Gastrocnemius medialis (tissue), 4 donors: ENCODE measurements at regions not wholly inside any gene's neighbourhood (a gene's known extent, or its start where the extent isn't known, plus 50 kb on each side); places are given as distances from the start of the nearest gene placed in this dataset.

ENCODE experiments used
- ATAC-seq, 2 donors: fragments of 150-250 bp; one replicate each; pipeline ENCODE4 v1.9.1; 2016
- DNase-seq, 2 donors: peaks; one replicate each; pipeline ENCODE4 v3.0.0-alpha.2; 2019
- H3K27ac ChIP-seq, 4 donors: fragments of 200-600 bp; sonication (generic); 1 replicate in 1 of 4; 2 replicates in 3 of 4; pipeline ENCODE4 v1.5.1; 2016 to 2018; ENCODE audit warnings: mild to moderate bottlenecking in 2 of 4, moderate library complexity in 1 of 4
- H3K27me3 ChIP-seq, 3 donors: fragments of 200-600 bp; sonication (generic) in 2 of 3; 1 replicate in 1 of 3; 2 replicates in 2 of 3; pipeline versions ENCODE4 v1.5.1 to v1.6.0; 2016 to 2019; ENCODE audit warnings: mild to moderate bottlenecking in 1 of 3, moderate library complexity in 1 of 3
- H3K36me3 ChIP-seq, 2 donors: fragments of 200-600 bp; sonication (generic) in 1 of 2; one replicate each; pipeline ENCODE4 v1.5.1; 2017 to 2018
- H3K4me1 ChIP-seq, 2 donors: fragments of 200-600 bp; sonication (generic) in 1 of 2; one replicate each; pipeline ENCODE4 v1.5.1; 2016 to 2017; ENCODE audit warnings: mild to moderate bottlenecking in 2 of 2
- H3K4me3 ChIP-seq, 4 donors: fragments of 200-600 bp; sonication (generic) in 3 of 4; 1 replicate in 1 of 4; 2 replicates in 3 of 4; pipeline ENCODE4 v1.5.1; 2016 to 2019; ENCODE audit warnings: mild to moderate bottlenecking in 2 of 4
- H3K9me3 ChIP-seq, 3 donors: fragments of 200-600 bp; sonication (generic) in 2 of 3; 1 replicate in 1 of 3; 2 replicates in 2 of 3; pipeline ENCODE4 v1.5.1; 2016 to 2019
- POLR2A ChIP-seq, 2 donors: fragments of 450-650 bp; IDR thresholded peaks; one replicate each; pipeline ENCODE4 v1.6.1; 2017; ENCODE audit warnings: antibody characterized with exemption in 2 of 2, mild to moderate bottlenecking in 2 of 2, moderate library complexity in 2 of 2
- in situ Hi-C, 4 donors: fragments of 200-750 bp; cut with MboI; loops; one replicate each; pipeline versions ENCODE4 v1.15.0 to v1.8.0; 2017; ENCODE audit warnings: low sequenced_read_pairs in 4 of 4
- intact Hi-C: fragments of 100-400 bp; cut with DNase I; formaldehyde crosslinking; loops from one replicate; pipeline ENCODE4 v1.15.1; 2023; ENCODE audit warnings: low total_unique reads
- TF ChIP-seq, protein P1 (sequence below), 5 experiments: fragments of 450-650 bp in 3 of 5; fragments of 200-600 bp in 2 of 5; sonication (generic) in 2 of 5; IDR thresholded peaks in 4 of 5; conservative IDR thresholded peaks in 1 of 5; 1 replicate in 4 of 5; 2 replicates in 1 of 5; pipeline ENCODE4 v1.5.1; 2016 to 2019; ENCODE audit warnings: antibody characterized with exemption in 5 of 5, mild to moderate bottlenecking in 3 of 5, moderate library complexity in 3 of 5

DNA sequence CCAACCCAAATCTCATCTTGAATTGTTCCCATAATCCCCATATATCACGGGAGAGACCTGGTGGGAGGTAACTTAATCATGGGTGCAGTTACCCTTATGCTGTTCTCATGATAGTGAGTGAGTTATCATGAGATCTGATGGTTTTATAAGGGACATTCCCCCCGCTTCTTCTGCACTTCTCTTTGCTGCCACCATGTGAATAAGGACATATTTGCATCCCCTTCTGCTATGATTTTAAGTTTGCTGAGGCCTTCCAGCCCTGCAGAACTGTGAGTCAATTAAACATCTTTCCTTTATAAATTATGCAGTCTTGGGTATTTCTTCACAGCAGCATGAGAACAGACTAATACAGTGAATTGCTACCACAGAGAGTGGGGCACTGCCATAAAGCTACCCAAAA, 179.1 kb downstream of the LRIG3 start:
- H3K27ac ChIP-seq: no peak overlapping the region
- H3K27me3 ChIP-seq: no peaks in the 10 kb centered on the region
- H3K36me3 ChIP-seq: no peaks in the 10 kb centered on the region
- no peaks in the 10 kb centered on the region for H3K9me3 ChIP-seq
- no peak overlapping the region for H3K4me3 ChIP-seq
- DNase-seq (no peak), ATAC-seq (no peak)
- TF ChIP-seq POLR2A (IDR thresholded peaks at IDR 0.05): no peak
- TF ChIP-seq, protein P1, sequence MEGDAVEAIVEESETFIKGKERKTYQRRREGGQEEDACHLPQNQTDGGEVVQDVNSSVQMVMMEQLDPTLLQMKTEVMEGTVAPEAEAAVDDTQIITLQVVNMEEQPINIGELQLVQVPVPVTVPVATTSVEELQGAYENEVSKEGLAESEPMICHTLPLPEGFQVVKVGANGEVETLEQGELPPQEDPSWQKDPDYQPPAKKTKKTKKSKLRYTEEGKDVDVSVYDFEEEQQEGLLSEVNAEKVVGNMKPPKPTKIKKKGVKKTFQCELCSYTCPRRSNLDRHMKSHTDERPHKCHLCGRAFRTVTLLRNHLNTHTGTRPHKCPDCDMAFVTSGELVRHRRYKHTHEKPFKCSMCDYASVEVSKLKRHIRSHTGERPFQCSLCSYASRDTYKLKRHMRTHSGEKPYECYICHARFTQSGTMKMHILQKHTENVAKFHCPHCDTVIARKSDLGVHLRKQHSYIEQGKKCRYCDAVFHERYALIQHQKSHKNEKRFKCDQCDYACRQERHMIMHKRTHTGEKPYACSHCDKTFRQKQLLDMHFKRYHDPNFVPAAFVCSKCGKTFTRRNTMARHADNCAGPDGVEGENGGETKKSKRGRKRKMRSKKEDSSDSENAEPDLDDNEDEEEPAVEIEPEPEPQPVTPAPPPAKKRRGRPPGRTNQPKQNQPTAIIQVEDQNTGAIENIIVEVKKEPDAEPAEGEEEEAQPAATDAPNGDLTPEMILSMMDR (IDR thresholded peaks at IDR 0.05 in 4 of 5, conservative IDR thresholded peaks at IDR 0.05 in 1 of 5): no peak
- intact Hi-C loops: no loop called here
- no peaks in the 10 kb centered on the region for H3K4me1 ChIP-seq
- in situ Hi-C loops: no loop called here

DNA sequence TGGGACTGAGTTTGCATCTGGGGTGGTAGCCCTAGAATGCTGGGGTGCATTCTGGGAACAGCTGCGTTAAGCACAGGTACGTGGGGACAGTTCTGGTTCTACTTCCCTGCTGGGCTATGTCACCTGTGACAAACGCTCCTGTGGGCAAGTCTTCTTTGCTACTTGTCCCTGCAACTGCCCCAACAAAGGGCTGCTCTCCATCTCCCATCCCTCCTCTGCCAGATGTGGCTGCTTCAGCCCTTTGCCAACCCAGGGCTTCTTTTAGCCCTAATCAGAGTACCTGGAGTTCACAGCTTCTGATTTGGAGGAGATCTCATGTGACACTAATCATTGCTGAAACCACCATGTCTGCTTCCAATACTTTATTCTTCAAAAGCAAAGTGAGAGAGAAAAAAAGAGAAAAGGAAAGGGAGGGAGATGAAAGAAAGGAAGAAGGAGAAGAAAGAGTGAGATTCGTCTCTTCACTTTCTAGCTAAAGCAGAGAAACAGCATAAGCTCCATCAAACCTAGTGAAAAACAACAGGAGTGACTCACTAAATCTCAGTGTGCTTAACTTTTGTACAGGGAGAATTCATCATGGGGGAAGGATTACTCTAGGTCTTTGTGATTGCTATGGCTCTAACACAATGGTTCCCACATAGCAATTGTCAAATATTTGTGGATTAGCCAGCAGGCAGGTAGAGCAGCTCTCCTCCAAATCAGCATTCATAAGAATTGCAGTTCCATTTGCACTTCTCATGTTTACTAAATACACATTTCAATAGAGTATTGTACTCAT, 174.8 kb downstream of the LRIG3 start:
- H3K9me3 ChIP-seq: no peaks in the 10 kb centered on the region
- no peak overlapping the region for H3K27ac ChIP-seq
- peaks cover 4 to 6% of the 10 kb centered on the region in 2 donors for H3K4me1 ChIP-seq
- TF ChIP-seq, protein P1 (IDR thresholded peaks at IDR 0.05 in 4 of 5, conservative IDR thresholded peaks at IDR 0.05 in 1 of 5): no peak
- TF ChIP-seq POLR2A (IDR thresholded peaks at IDR 0.05): no peak
- H3K27me3 ChIP-seq: no peaks in the 10 kb centered on the region
- ATAC-seq: no peak
- no peaks in the 10 kb centered on the region for H3K36me3 ChIP-seq
- no peak overlapping the region for H3K4me3 ChIP-seq
- intact Hi-C loops: loop anchor here (1.0 kb wide), 1 partner anchor 8 kb away; no protein-coding TSS in a partner anchor
- DNase-seq: no peak
- in situ Hi-C loops: no loop called here

DNA sequence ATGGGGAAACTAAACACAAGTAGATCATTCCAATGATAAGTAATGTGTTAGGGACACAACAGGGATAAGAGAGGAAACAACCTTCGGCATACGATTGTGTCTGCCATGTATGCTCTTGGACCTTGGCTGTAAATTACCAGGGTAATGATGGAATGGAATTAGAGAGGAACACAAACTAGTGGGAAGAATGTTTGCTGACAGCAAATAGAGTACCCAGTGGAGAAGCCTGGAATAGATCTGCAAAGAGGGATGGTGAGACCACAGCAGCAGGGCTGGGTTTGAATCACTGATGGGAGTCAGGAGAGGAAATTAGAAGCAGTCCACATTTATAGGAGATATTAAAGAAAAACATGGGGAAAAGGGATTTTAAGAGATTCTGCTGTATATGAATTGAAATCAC, 172.8 kb downstream of the LRIG3 start:
- Histone ChIP-seq H3K36me3 (no peaks in the 10 kb centered on the region), H3K9me3 (no peaks in the 10 kb centered on the region), H3K27ac (no peak overlapping the region), H3K27me3 (no peaks in the 10 kb centered on the region), H3K4me1 (peaks cover 4 to 6% of the 10 kb centered on the region in 2 donors), H3K4me3 (no peak overlapping the region)
- DNase-seq (no peak), ATAC-seq (no peak)
- in situ Hi-C loops (no loop called here), intact Hi-C loops (no loop called here)
- TF ChIP-seq, protein P1 (IDR thresholded peaks at IDR 0.05 in 4 of 5, conservative IDR thresholded peaks at IDR 0.05 in 1 of 5): no peak
- TF ChIP-seq POLR2A (IDR thresholded peaks at IDR 0.05): no peak

DNA sequence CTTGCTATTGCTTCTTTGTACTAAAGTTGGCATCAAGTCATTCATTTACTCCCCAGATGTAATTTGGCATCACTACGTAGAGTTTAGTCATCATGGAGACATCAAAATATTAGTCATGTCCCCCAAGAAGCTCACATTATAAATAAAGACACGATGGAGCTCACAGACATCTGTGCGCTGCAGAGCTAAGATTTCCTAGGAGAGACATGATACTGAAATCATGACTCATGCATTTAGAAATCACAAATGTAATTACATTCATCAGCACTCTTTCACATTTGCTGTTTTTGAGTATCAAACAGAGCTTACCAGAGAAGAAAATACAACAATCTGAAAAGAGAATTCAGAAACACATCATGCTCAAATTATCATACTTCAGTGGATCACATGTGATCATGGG, 169.8 kb downstream of the LRIG3 start:
- TF ChIP-seq, protein P1 (IDR thresholded peaks at IDR 0.05 in 4 of 5, conservative IDR thresholded peaks at IDR 0.05 in 1 of 5): no peak
- TF ChIP-seq POLR2A (IDR thresholded peaks at IDR 0.05): no peak
- intact Hi-C loops (no loop called here), in situ Hi-C loops (no loop called here)
- Histone ChIP-seq H3K36me3 (no peaks in the 10 kb centered on the region), H3K27me3 (no peaks in the 10 kb centered on the region), H3K9me3 (no peaks in the 10 kb centered on the region), H3K4me3 (no peak overlapping the region), H3K27ac (no peak overlapping the region), H3K4me1 (peaks cover 4 to 6% of the 10 kb centered on the region in 2 donors)
- DNase-seq: peak in 1 of 2 donors; percentile 11
- ATAC-seq: peak; percentile 14 to 30
